HG02759 (cell line): ENCODE measurements at regions not wholly inside any gene's neighbourhood (a gene's known extent, or its start where the extent isn't known, plus 50 kb on each side); places are given as distances from the start of the nearest gene placed in this dataset.

Experiments
- ATAC-seq: cut with Tn5 transposase; IDR thresholded peaks from one replicate; pipeline ENCODE4 v1.9.1; 2021; ENCODE audit warnings: mild to moderate bottlenecking, moderate library complexity; ENCODE audit not compliant: unreplicated experiment

GRCh38 chr20:20765696-20766365 is 53.4 kb upstream of the RALGAPA2 start:
- ATAC-seq, result no peak

GRCh38 chr20:20763650-20764049 is 51.2 kb upstream of the RALGAPA2 start:
- no peak for ATAC-seq
